Neuronal stem cell (in vitro differentiated cells): ENCODE measurements at regions not wholly inside any gene's neighbourhood (a gene's known extent, or its start where the extent isn't known, plus 50 kb on each side); places are given as distances from the start of the nearest gene placed in this dataset.

ENCODE experiments used
- DNase-seq: peaks from one replicate; pipeline ENCODE4 v3.0.0-alpha.2; 2013; ENCODE audit warnings: low spot score
- H2AFZ ChIP-seq: one replicate; pipeline ENCODE4 v1.6.1; 2013; ENCODE audit warnings: mild to moderate bottlenecking, low read length, inconsistent platforms
- H2AK5ac ChIP-seq: 2 replicates; pipeline ENCODE4 v1.6.1; 2013; ENCODE audit warnings: low read depth, mild to moderate bottlenecking, inconsistent platforms, low read length, moderate library complexity, mixed read lengths
- H2BK120ac ChIP-seq: 2 replicates; pipeline ENCODE4 v1.6.1; 2013; ENCODE audit warnings: low read depth, mild to moderate bottlenecking, inconsistent platforms, low read length, moderate library complexity, mixed read lengths
- H2BK12ac ChIP-seq: one replicate; pipeline ENCODE4 v1.6.1; 2013; ENCODE audit warnings: low read length, inconsistent platforms
- H2BK15ac ChIP-seq: 2 replicates; pipeline ENCODE4 v1.6.1; 2013; ENCODE audit warnings: mild to moderate bottlenecking, low read length, inconsistent platforms, mixed read lengths
- H2BK5ac ChIP-seq: one replicate; pipeline ENCODE4 v1.6.1; 2013; ENCODE audit warnings: inconsistent platforms, mild to moderate bottlenecking, low read length, moderate library complexity
- H3K14ac ChIP-seq: one replicate; pipeline ENCODE4 v1.6.1; 2013; ENCODE audit warnings: low read length, inconsistent platforms
- H3K18ac ChIP-seq: 2 replicates; pipeline ENCODE4 v1.6.1; 2013; ENCODE audit warnings: low read length, inconsistent platforms
- H3K23ac ChIP-seq: 2 replicates; pipeline ENCODE4 v1.6.1; 2013; ENCODE audit warnings: low read depth, mild to moderate bottlenecking, mixed read lengths, low read length, inconsistent platforms; ENCODE audit not compliant: poor library complexity
- H3K27ac ChIP-seq: replicated peaks from 3 replicates; pipeline ENCODE4 v1.5.1; 2013; ENCODE audit warnings: low read length, inconsistent platforms
- H3K27me3 ChIP-seq, 3 experiments: 2 replicates each; pipeline ENCODE4 v1.6.1; 2013; ENCODE audit warnings: low read length in 3 of 3, mild to moderate bottlenecking in 2 of 3, inconsistent platforms in 1 of 3, low read depth in 1 of 3, mixed read lengths in 1 of 3, moderate library complexity in 1 of 3; ENCODE audit not compliant: control insufficient read depth in 3 of 3, insufficient read depth in 3 of 3
- H3K36me3 ChIP-seq, 2 donors: replicated peaks in 1 of 2; 2 replicates each; pipeline ENCODE4 v1.6.1; 2013; ENCODE audit warnings: low read length in 2 of 2; ENCODE audit not compliant: control insufficient read depth in 2 of 2, insufficient read depth in 2 of 2
- H3K4ac ChIP-seq: 2 replicates; pipeline ENCODE4 v1.6.1; 2013; ENCODE audit warnings: inconsistent platforms, mild to moderate bottlenecking, low read length, moderate library complexity
- H3K4me1 ChIP-seq, 2 donors: 1 replicate in 1 of 2; 2 replicates in 1 of 2; pipeline ENCODE4 v1.6.1; 2013; ENCODE audit warnings: low read length in 2 of 2, low read depth in 1 of 2; ENCODE audit not compliant: control insufficient read depth in 2 of 2, insufficient read depth in 1 of 2
- H3K4me2 ChIP-seq: one replicate; pipeline ENCODE4 v1.6.1; 2013; ENCODE audit warnings: mild to moderate bottlenecking, low read length, inconsistent platforms; ENCODE audit not compliant: insufficient read depth, poor library complexity, severe bottlenecking
- H3K4me3 ChIP-seq, 2 donors: 2 replicates each; pipeline ENCODE4 v1.5.1; 2013; ENCODE audit warnings: low read length in 2 of 2, mild to moderate bottlenecking in 2 of 2, inconsistent platforms in 1 of 2, moderate library complexity in 1 of 2
- H3K79me1 ChIP-seq: one replicate; pipeline ENCODE4 v1.6.1; 2013; ENCODE audit warnings: low read depth, mild to moderate bottlenecking, inconsistent platforms, low read length, moderate library complexity
- H3K9ac ChIP-seq: one replicate; pipeline ENCODE4 v1.6.1; 2013; ENCODE audit warnings: mild to moderate bottlenecking, low read depth, low read length, inconsistent platforms; ENCODE audit not compliant: poor library complexity
- H3K9me3 ChIP-seq, 2 donors: replicated peaks in 1 of 2; 2 replicates each; pipeline versions ENCODE3 to v1.6.1; 2013; ENCODE audit warnings: low read length in 2 of 2, mild to moderate bottlenecking in 2 of 2, inconsistent platforms in 1 of 2, low read depth in 1 of 2, mixed read lengths in 1 of 2, moderate library complexity in 1 of 2; ENCODE audit not compliant: control insufficient read depth in 2 of 2, insufficient read depth in 1 of 2
- H4K8ac ChIP-seq: one replicate; pipeline ENCODE4 v1.6.1; 2013; ENCODE audit warnings: low read depth, mild to moderate bottlenecking, inconsistent platforms, low read length, moderate library complexity
- H4K91ac ChIP-seq: one replicate; pipeline ENCODE4 v1.6.1; 2013; ENCODE audit warnings: low read length, low read depth, mild to moderate bottlenecking, inconsistent platforms; ENCODE audit not compliant: poor library complexity
- WGBS, 2 donors: extraction: QIAGEN DNeasy Blood & Tissue Kit; methylation state at CpG; one replicate each; pipeline ENCODE4 v1.1.7; 2013; ENCODE audit warnings: missing lambda C conversion rate in 2 of 2, mixed read lengths in 1 of 2; ENCODE audit not compliant: insufficient read length in 2 of 2, insufficient replicate concordance in 1 of 2; ENCODE audit errors: extremely low coverage in 2 of 2; 5-methylcytosine and 5-hydroxymethylcytosine counted together

GRCh38 chrX:10938365-10938923, 172.7 kb upstream of the HCCS start:
- no peak overlapping the region for H3K4me3 ChIP-seq
- no peak overlapping the region for H3K4me2 ChIP-seq
- no peak for DNase-seq
- H3K4ac ChIP-seq, result no peak overlapping the region
- H3K23ac ChIP-seq, result no peak overlapping the region
- no peaks in the 10 kb centered on the region for H3K36me3 ChIP-seq
- H3K14ac ChIP-seq, result no peak overlapping the region
- H4K8ac ChIP-seq, result no peak overlapping the region
- no peak overlapping the region for H4K91ac ChIP-seq
- no peak overlapping the region for H3K18ac ChIP-seq
- no peak overlapping the region for H2BK5ac ChIP-seq
- no peaks in the 10 kb centered on the region for H3K27me3 ChIP-seq
- H3K27ac ChIP-seq, result no peak overlapping the region
- no peaks in the 10 kb centered on the region for H3K9me3 ChIP-seq
- no peak overlapping the region for H3K9ac ChIP-seq
- H2BK120ac ChIP-seq, result no peak overlapping the region
- H2BK12ac ChIP-seq, result no peak overlapping the region
- H3K4me1 ChIP-seq, result no peaks in the 10 kb centered on the region
- no peak overlapping the region for H2AFZ ChIP-seq
- no peak overlapping the region for H2BK15ac ChIP-seq
- no peak overlapping the region for H2AK5ac ChIP-seq
- no peaks in the 10 kb centered on the region for H3K79me1 ChIP-seq
- WGBS, 2 donors, result no CpG with 5 or more reads among the region's 6 CpGs

- no peak overlapping the region for H2BK15ac ChIP-seq
- H4K91ac ChIP-seq, result no peak overlapping the region
Measured at GRCh38 chrX:10939424-10939823, 171.7 kb upstream of the HCCS start.

GRCh38 chrX:10944136-10944885, 166.8 kb upstream of the HCCS start:
- no peak overlapping the region for H3K27ac ChIP-seq
- no peak overlapping the region for H2AFZ ChIP-seq
- H3K9me3 ChIP-seq, result no peaks in the 10 kb centered on the region
- no peak overlapping the region for H3K14ac ChIP-seq
- no peak overlapping the region for H2BK12ac ChIP-seq
- no peak overlapping the region for H3K4me3 ChIP-seq
- H3K4ac ChIP-seq, result no peak overlapping the region
- H3K4me1 ChIP-seq, result no peaks in the 10 kb centered on the region
- no peak overlapping the region for H2AK5ac ChIP-seq
- H2BK15ac ChIP-seq, result no peak overlapping the region
- no peak overlapping the region for H4K91ac ChIP-seq
- no peak overlapping the region for H3K9ac ChIP-seq
- H3K4me2 ChIP-seq, result no peak overlapping the region
- DNase-seq, result no peak
- WGBS, 2 donors, result no CpG with 5 or more reads among the region's 8 CpGs
- no peak overlapping the region for H2BK120ac ChIP-seq
- no peak overlapping the region for H3K23ac ChIP-seq
- H4K8ac ChIP-seq, result no peak overlapping the region
- no peak overlapping the region for H3K18ac ChIP-seq
- no peak overlapping the region for H2BK5ac ChIP-seq
- H3K27me3 ChIP-seq, result no peaks in the 10 kb centered on the region
- H3K79me1 ChIP-seq, result no peaks in the 10 kb centered on the region
- no peaks in the 10 kb centered on the region for H3K36me3 ChIP-seq

More at GRCh38 chrX:10939424-10939823, 171.7 kb upstream of the HCCS start:
- Histone ChIP-seq H3K79me1 (no peaks in the 10 kb centered on the region), H3K9ac (no peak overlapping the region), H3K14ac (no peak overlapping the region), H3K4me3 (no peak overlapping the region), H2AK5ac (no peak overlapping the region), H3K27ac (no peak overlapping the region), H3K36me3 (no peaks in the 10 kb centered on the region), H2BK12ac (no peak overlapping the region), H3K27me3 (no peaks in the 10 kb centered on the region), H2BK5ac (no peak overlapping the region), H2AFZ (no peak overlapping the region), H3K4ac (no peak overlapping the region), H4K8ac (no peak overlapping the region), H3K18ac (no peak overlapping the region), H3K4me2 (no peak overlapping the region), H3K9me3 (no peaks in the 10 kb centered on the region), H2BK120ac (no peak overlapping the region), H3K4me1 (no peaks in the 10 kb centered on the region), H3K23ac (no peak overlapping the region)
- WGBS, 2 donors, result no CpG with 5 or more reads among the region's 2 CpGs
- DNase-seq, result no peak

- H3K18ac ChIP-seq, result no peak overlapping the region
- H4K8ac ChIP-seq, result no peak overlapping the region
- no peak overlapping the region for H3K23ac ChIP-seq
- no peak overlapping the region for H3K4me2 ChIP-seq
- H2BK12ac ChIP-seq, result no peak overlapping the region
- H3K4ac ChIP-seq, result no peak overlapping the region
- H2BK5ac ChIP-seq, result no peak overlapping the region
- H2AFZ ChIP-seq, result peak overlapping the region; percentile 32
- H3K4me3 ChIP-seq, result no peak overlapping the region
- H3K36me3 ChIP-seq, result no peaks in the 10 kb centered on the region
- no peak overlapping the region for H2AK5ac ChIP-seq
- no peak for DNase-seq
- no peaks in the 10 kb centered on the region for H3K4me1 ChIP-seq
- H3K79me1 ChIP-seq, result no peaks in the 10 kb centered on the region
- no peak overlapping the region for H4K91ac ChIP-seq
- H3K27ac ChIP-seq, result no peak overlapping the region
- no CpG with 5 or more reads among the region's 4 CpGs for WGBS, 2 donors
- H3K9ac ChIP-seq, result no peak overlapping the region
- no peaks in the 10 kb centered on the region for H3K9me3 ChIP-seq
- H3K27me3 ChIP-seq, result no peaks in the 10 kb centered on the region
- H3K14ac ChIP-seq, result no peak overlapping the region
- no peak overlapping the region for H2BK120ac ChIP-seq
- no peak overlapping the region for H2BK15ac ChIP-seq
Measured at GRCh38 chrX:10945498-10945897, 165.6 kb upstream of the HCCS start.
